ENCODE measurements at regions not wholly inside any gene's neighbourhood (a gene's known extent, or its start where the extent isn't known, plus 50 kb on each side); places are given as distances from the start of the nearest gene placed in this dataset.
"Not testable (repeated sequence)": the region's sequence is repeated elsewhere in the genome, so short reads cannot be mapped to it uniquely, and the experiment has no call there.

- no peak overlapping the region for H3K4me3 ChIP-seq (ENCODE audit: low read depth, low read length)
- ChIA-PET CTCF (no interaction called here), POLR2A (no interaction called here)
- TF ChIP-seq, protein P1, sequence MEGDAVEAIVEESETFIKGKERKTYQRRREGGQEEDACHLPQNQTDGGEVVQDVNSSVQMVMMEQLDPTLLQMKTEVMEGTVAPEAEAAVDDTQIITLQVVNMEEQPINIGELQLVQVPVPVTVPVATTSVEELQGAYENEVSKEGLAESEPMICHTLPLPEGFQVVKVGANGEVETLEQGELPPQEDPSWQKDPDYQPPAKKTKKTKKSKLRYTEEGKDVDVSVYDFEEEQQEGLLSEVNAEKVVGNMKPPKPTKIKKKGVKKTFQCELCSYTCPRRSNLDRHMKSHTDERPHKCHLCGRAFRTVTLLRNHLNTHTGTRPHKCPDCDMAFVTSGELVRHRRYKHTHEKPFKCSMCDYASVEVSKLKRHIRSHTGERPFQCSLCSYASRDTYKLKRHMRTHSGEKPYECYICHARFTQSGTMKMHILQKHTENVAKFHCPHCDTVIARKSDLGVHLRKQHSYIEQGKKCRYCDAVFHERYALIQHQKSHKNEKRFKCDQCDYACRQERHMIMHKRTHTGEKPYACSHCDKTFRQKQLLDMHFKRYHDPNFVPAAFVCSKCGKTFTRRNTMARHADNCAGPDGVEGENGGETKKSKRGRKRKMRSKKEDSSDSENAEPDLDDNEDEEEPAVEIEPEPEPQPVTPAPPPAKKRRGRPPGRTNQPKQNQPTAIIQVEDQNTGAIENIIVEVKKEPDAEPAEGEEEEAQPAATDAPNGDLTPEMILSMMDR (IDR thresholded peaks at IDR 0.05; ENCODE audit: insufficient read depth, low read length, missing control alignments): no peak
- DNase-seq (ENCODE audit: low read depth, low spot score): no peak
Observed at GRCh38 chrX:3493605-3494004, 147.2 kb upstream of the MXRA5 start.

GRCh38 chrX:3485727-3486126, 139.3 kb upstream of the MXRA5 start:
- ChIA-PET CTCF (no interaction called here), POLR2A (no interaction called here)
- TF ChIP-seq, protein P1 (IDR thresholded peaks at IDR 0.05; ENCODE audit: insufficient read depth, low read length, missing control alignments): no peak
- DNase-seq (ENCODE audit: low read depth, low spot score): no peak
- H3K4me3 ChIP-seq (ENCODE audit: low read depth, low read length): no peak overlapping the region

GRCh38 chrX:3479026-3479425, 132.6 kb upstream of the MXRA5 start:
- ChIA-PET CTCF (no interaction called here), POLR2A (no interaction called here)
- TF ChIP-seq, protein P1 (IDR thresholded peaks at IDR 0.05; ENCODE audit: insufficient read depth, low read length, missing control alignments): no peak
- no peak overlapping the region for H3K4me3 ChIP-seq (ENCODE audit: low read depth, low read length)
- DNase-seq (ENCODE audit: low read depth, low spot score): no peak

DNA sequence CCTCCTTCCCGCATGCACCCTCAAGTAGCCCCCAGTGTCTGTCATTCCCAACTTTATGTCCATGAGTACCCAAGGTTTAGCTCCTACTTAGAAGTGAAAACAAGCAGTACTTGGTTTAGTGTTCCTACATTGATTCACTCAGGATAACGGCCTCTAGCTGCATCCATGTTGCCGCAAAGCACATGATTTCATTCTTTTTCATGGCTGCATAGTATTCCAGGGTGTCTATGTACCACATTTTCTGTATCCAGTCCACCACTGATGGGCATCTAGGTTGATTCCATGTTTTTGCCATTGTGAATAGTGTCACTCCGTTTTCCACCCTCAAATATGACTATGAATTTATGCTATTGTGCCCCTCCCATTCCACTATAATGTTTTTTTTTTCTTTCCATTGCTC, 130.5 kb upstream of the MXRA5 start:
- DNase-seq (ENCODE audit: low read depth, low spot score): no peak
- POLR2A ChIA-PET: no interaction called here
- H3K4me3 ChIP-seq (ENCODE audit: low read depth, low read length): no peak overlapping the region
- CTCF ChIA-PET: no interaction called here
- TF ChIP-seq, protein P1 (IDR thresholded peaks at IDR 0.05; ENCODE audit: insufficient read depth, low read length, missing control alignments): no peak

- POLR2A ChIA-PET; DNase-seq (ENCODE audit: low read depth, low spot score): not testable (repeated sequence)
Observed at GRCh38 chrX:3470211-3470679, 123.8 kb upstream of the MXRA5 start.

GRCh38 chrX:3468031-3468430, 121.6 kb upstream of the MXRA5 start:
- CTCF ChIA-PET: no interaction called here
- TF ChIP-seq, protein P1 (IDR thresholded peaks at IDR 0.05; ENCODE audit: insufficient read depth, low read length, missing control alignments): no peak
- DNase-seq (ENCODE audit: low read depth, low spot score): no peak
- POLR2A ChIA-PET: no interaction called here
- H3K4me3 ChIP-seq (ENCODE audit: low read depth, low read length): no peak overlapping the region

More at GRCh38 chrX:3470211-3470679, 123.8 kb upstream of the MXRA5 start:
- CTCF ChIA-PET; H3K4me3 ChIP-seq (ENCODE audit: low read depth, low read length): not testable (repeated sequence)

GRCh38 chrX:3465017-3465416, 118.6 kb upstream of the MXRA5 start:
- DNase-seq (ENCODE audit: low read depth, low spot score): no peak
- TF ChIP-seq, protein P1 (IDR thresholded peaks at IDR 0.05; ENCODE audit: insufficient read depth, low read length, missing control alignments): no peak
- no peak overlapping the region for H3K4me3 ChIP-seq (ENCODE audit: low read depth, low read length)
- CTCF ChIA-PET: no interaction called here
- POLR2A ChIA-PET: no interaction called here
